Subcutaneous abdominal adipose tissue (tissue), 5 donors: ENCODE measurements at regions not wholly inside any gene's neighbourhood (a gene's known extent, or its start where the extent isn't known, plus 50 kb on each side); places are given as distances from the start of the nearest gene placed in this dataset.

ENCODE experiments used
- H3K27ac ChIP-seq: one replicate; pipeline ENCODE4 v1.7.0; 2013; ENCODE audit warnings: low read depth, mild to moderate bottlenecking, inconsistent platforms, low read length, moderate library complexity
- H3K27me3 ChIP-seq, 5 donors: one replicate each; pipeline ENCODE4 v1.7.0; 2013; ENCODE audit warnings: low read length in 5 of 5, inconsistent platforms in 1 of 5; ENCODE audit not compliant: control insufficient read depth in 5 of 5, insufficient read depth in 4 of 5
- H3K36me3 ChIP-seq, 5 donors: one replicate each; pipeline ENCODE4 v1.7.0; 2013; ENCODE audit warnings: low read length in 5 of 5; ENCODE audit not compliant: control insufficient read depth in 5 of 5, insufficient read depth in 5 of 5
- H3K4me1 ChIP-seq, 5 donors: one replicate each; pipeline ENCODE4 v1.7.0; 2013; ENCODE audit warnings: low read length in 5 of 5, mild to moderate bottlenecking in 3 of 5, moderate library complexity in 1 of 5; ENCODE audit not compliant: control insufficient read depth in 5 of 5, insufficient read depth in 5 of 5
- H3K4me3 ChIP-seq, 5 donors: one replicate each; pipeline ENCODE4 v1.7.0; 2013; ENCODE audit warnings: low read length in 5 of 5, low read depth in 1 of 5
- H3K9ac ChIP-seq, 5 donors: one replicate each; pipeline ENCODE4 v1.7.0; 2013; ENCODE audit warnings: low read length in 5 of 5, mild to moderate bottlenecking in 4 of 5, moderate library complexity in 3 of 5
- H3K9me3 ChIP-seq, 5 donors: one replicate each; pipeline ENCODE4 v1.7.0; 2013; ENCODE audit warnings: low read length in 5 of 5; ENCODE audit not compliant: control insufficient read depth in 5 of 5
- donor health status: healthy.
- donor health status: healthy.
- donor health status: healthy.
- donor health status: healthy.
- donor health status: healthy.

- Histone ChIP-seq H3K4me3 (no peak overlapping the region), H3K4me1 (no peaks in the 10 kb centered on the region), H3K9me3 (peaks cover 0 to 4% (median 0%) of the 10 kb centered on the region in 5 donors), H3K36me3 (no peaks in the 10 kb centered on the region), H3K9ac (no peak overlapping the region), H3K27me3 (no peaks in the 10 kb centered on the region), H3K27ac (no peak overlapping the region)
Observed at GRCh38 chr3:88784925-88785324, 322.5 kb upstream of the EPHA3 start.

DNA sequence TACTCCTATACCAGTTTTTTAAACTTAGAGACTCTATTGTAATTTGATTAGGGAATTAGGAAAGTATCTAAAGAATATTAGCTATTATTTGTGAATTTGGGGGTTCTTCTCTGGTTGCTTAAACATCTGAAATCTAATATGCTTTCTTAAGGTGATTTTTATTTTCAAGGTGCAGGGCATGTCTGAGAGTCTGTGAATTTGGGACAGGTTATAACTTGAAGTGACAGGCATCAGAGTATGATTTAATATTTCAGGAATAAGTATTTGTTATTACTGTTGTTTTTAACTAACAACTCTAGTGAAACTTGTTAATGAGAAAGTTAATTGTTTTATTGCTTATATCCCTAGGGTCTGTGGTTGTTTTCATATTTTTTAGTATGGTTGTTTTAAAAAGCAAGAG lies 321.6 kb upstream of the EPHA3 start:
- Histone ChIP-seq H3K36me3 (no peaks in the 10 kb centered on the region), H3K27me3 (no peaks in the 10 kb centered on the region), H3K4me3 (no peak overlapping the region), H3K4me1 (no peaks in the 10 kb centered on the region), H3K9ac (no peak overlapping the region), H3K27ac (no peak overlapping the region), H3K9me3 (peaks cover 0 to 4% (median 0%) of the 10 kb centered on the region in 5 donors)

DNA sequence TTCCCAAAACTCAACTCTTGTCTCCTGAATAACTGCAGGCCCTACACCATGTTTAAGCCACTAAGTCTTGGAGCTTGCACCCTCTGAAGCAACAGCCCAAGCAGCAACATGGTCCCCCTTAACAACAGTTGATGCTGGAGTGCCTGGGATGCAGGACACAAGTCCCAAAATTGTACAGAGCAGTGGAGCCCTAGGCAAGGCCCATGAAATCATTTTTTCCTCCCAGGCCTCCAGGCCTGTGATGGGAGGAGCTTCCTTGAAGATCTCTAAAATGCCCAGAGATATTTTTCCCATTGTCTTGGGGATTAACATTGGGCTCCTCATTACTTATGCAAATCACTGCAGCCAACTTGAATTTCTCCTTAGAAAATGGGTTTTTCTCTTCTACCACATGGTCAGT lies 311.9 kb upstream of the EPHA3 start:
- Histone ChIP-seq H3K27me3 (no peaks in the 10 kb centered on the region), H3K36me3 (no peaks in the 10 kb centered on the region), H3K27ac (no peak overlapping the region), H3K9me3 (peaks cover 0 to 24% (median 19%) of the 10 kb centered on the region in 5 donors), H3K4me1 (no peaks in the 10 kb centered on the region), H3K4me3 (peak overlapping the region in 1 of 5 donors; percentile 29), H3K9ac (no peak overlapping the region)

DNA sequence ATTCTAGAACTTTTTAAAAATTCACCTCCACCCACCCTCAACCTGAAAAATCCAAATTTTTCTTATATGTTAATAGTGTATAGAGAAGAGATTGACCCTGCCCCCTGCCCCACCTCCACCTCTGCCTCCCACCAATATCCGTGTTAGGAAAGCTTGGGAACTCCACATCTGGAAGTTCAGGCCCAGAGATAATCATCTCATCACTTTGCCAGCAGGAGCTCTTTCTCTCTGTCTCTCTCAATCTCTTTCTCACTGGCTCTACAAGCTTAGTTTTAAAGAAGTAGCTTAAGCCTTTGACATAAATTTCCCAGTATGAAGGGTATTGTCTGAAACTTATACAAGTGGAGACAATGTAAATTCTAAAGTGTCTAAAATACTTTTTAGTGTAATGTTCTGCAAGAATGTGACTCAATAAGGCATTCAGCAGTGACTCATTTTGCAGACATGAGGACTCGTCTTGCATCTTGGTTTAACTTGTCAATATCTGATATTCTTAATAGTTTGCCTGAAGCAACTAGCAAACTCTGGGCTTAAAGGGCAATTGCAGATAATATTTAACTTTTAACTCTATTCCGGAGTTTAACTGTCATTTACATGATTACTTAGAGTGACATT lies 299.8 kb upstream of the EPHA3 start:
- Histone ChIP-seq H3K27me3 (no peaks in the 10 kb centered on the region), H3K36me3 (no peaks in the 10 kb centered on the region), H3K9ac (no peak overlapping the region), H3K4me3 (no peak overlapping the region), H3K9me3 (no peaks in the 10 kb centered on the region), H3K4me1 (no peaks in the 10 kb centered on the region), H3K27ac (no peak overlapping the region)

DNA sequence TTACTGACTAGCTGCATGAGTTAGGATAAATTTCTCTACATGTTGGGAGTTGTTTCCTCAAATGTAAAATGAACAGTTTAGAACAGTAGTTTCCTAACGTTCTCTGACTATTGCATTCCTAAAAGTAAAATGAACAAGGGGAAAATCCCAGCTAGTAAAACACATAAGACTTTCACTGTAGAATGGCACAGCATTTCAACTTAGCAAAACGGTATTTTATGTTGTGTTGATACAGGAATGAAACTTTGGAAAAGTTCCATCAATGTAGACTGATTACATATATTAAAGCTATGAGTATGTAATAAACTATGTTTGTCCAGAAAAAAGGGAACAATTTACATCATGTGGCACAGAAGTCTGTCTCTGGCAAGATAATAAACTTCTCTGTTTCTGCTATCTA lies 297.4 kb upstream of the EPHA3 start:
- Histone ChIP-seq H3K9ac (no peak overlapping the region), H3K4me3 (no peak overlapping the region), H3K4me1 (no peaks in the 10 kb centered on the region), H3K27me3 (no peaks in the 10 kb centered on the region), H3K27ac (no peak overlapping the region), H3K36me3 (no peaks in the 10 kb centered on the region), H3K9me3 (no peaks in the 10 kb centered on the region)

DNA sequence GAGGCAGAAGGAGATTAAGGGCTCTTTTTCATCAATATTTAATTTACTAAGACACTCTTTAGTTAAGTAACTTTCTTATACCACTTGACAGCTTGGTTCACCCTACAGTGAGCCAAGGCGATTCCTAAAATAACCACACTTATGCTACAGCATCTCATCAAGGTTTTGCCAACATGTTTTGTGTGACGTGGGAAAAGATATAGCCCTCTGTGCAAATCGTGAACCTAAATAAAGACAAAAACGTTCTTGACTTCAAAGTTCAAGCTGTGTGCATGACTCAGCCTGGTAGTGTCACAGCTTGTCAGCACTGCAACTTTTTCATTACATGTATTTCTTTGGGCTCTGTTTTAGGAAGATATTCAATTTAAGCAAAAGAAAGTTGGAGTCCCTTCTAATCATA lies 297.0 kb upstream of the EPHA3 start:
- no peaks in the 10 kb centered on the region for H3K9me3 ChIP-seq
- H3K4me3 ChIP-seq: no peak overlapping the region
- H3K27ac ChIP-seq: no peak overlapping the region
- no peaks in the 10 kb centered on the region for H3K4me1 ChIP-seq
- H3K9ac ChIP-seq: no peak overlapping the region
- no peaks in the 10 kb centered on the region for H3K27me3 ChIP-seq
- no peaks in the 10 kb centered on the region for H3K36me3 ChIP-seq

- Histone ChIP-seq H3K27ac (no peak overlapping the region), H3K9me3 (no peaks in the 10 kb centered on the region), H3K27me3 (no peaks in the 10 kb centered on the region), H3K36me3 (no peaks in the 10 kb centered on the region), H3K4me3 (no peak overlapping the region), H3K4me1 (no peaks in the 10 kb centered on the region), H3K9ac (no peak overlapping the region)
Observed at GRCh38 chr3:88811096-88811495, 296.3 kb upstream of the EPHA3 start.

DNA sequence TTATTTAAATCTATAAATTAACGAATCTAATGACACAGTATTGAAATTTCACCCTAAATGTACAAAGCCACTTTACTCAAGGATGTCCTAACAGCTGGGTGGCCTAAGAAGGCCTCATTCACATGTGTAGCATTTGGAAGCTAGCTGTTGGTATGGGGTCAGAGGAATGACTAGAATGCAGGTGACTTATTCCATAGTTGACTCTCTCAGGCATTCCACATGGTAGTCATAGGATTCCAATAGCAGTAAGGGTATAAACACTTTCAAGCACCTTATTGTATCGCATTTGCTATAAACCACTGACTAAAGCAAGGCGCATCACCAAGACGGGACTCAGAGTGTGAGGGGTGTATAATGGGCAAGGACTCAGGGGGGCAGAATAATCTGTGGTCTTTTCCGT lies 294.8 kb upstream of the EPHA3 start:
- Histone ChIP-seq H3K9ac (no peak overlapping the region), H3K4me1 (no peaks in the 10 kb centered on the region), H3K9me3 (no peaks in the 10 kb centered on the region), H3K27ac (no peak overlapping the region), H3K27me3 (no peaks in the 10 kb centered on the region), H3K36me3 (no peaks in the 10 kb centered on the region), H3K4me3 (no peak overlapping the region)

DNA sequence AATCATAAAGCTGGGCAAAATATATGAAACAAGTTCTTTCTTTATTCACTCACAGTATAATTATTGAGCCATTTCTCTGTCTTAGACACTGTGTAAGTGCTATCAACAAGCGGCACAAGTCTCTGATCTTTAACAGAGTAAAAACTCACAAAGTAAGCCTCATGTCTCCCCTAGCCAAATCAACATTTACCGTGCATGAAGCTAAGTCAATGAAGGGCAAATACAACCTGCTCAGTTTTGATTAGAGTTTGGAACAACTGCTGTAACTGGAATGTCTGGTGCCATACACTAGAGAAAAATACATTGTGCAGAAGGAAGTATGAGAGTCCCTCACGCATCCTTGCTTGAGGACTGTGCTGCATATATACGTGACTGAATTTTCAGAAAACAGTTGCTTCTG lies 291.0 kb upstream of the EPHA3 start:
- no peaks in the 10 kb centered on the region for H3K27me3 ChIP-seq
- no peak overlapping the region for H3K4me3 ChIP-seq
- H3K9me3 ChIP-seq: no peaks in the 10 kb centered on the region
- no peaks in the 10 kb centered on the region for H3K4me1 ChIP-seq
- no peak overlapping the region for H3K9ac ChIP-seq
- no peak overlapping the region for H3K27ac ChIP-seq
- H3K36me3 ChIP-seq: no peaks in the 10 kb centered on the region

DNA sequence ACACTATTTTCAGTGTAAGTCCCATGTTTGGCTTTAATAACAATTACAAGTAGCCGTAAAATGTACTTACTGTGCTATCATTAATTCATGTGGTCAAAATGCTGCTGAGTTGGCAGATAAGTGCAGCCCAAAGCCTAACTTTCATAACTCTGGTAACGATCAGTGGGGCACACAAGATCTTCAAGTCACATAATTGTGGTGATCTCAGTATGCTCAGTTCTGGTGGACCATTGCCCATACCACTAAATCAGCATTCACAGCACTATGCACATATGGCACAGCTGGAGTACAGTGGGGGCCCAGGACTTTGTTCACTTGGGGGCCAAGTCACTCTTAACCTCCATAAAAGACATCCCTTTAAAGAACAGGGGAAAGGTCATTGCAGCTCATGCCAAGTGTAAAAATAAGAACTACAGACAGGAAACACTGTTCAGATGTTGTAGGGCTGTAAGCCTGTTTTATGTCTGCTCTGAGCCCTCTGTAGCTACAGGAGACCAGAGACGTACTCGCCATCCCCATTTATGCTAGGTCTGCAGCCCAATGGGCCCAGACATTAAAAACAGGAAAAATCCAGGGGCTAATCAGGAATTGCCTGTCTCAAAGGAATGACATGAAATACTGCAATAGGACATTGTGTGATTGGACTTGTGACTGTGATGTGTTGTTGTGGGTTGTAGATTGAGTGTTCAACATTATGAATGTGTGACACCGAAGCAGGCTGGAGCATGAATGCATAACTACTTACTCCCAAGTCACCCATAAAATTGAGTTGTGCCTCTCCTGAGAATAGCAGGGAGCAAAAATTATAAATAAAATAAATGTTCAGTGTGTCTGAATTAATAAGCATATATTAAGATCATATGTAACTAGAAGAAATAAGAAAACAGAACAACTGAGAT lies 282.5 kb upstream of the EPHA3 start:
- no peak overlapping the region for H3K27ac ChIP-seq
- no peaks in the 10 kb centered on the region for H3K9me3 ChIP-seq
- no peaks in the 10 kb centered on the region for H3K36me3 ChIP-seq
- no peak overlapping the region for H3K4me3 ChIP-seq
- peaks cover 0 to 8% (median 5%) of the 10 kb centered on the region in 5 donors for H3K4me1 ChIP-seq
- no peaks in the 10 kb centered on the region for H3K27me3 ChIP-seq
- H3K9ac ChIP-seq: no peak overlapping the region
